Lung (tissue), 11 donors: ENCODE measurements at regions not wholly inside any gene's neighbourhood (a gene's known extent, or its start where the extent isn't known, plus 50 kb on each side); places are given as distances from the start of the nearest gene placed in this dataset.

ENCODE experiments used
- ATAC-seq: fragments of 200-7000 bp; cut with Tn5 transposase; one replicate; pipeline ENCODE4 v1.9.1; 2020; ENCODE audit warnings: moderate number of reproducible peaks; ENCODE audit not compliant: insufficient read depth, low FRiP score
- DNase-seq, 3 donors: peaks; one replicate each; pipeline ENCODE4 v3.0.0-alpha.2; 2013 to 2017
- H3K27ac ChIP-seq, 2 donors: one replicate each; pipeline ENCODE4 v1.5.1; 2013; ENCODE audit warnings: mild to moderate bottlenecking in 2 of 2, moderate library complexity in 2 of 2, control low read depth in 1 of 2, inconsistent platforms in 1 of 2, low read depth in 1 of 2, low read length in 1 of 2
- H3K27me3 ChIP-seq, 3 donors: one replicate each; pipeline ENCODE4 v1.5.1; 2013; ENCODE audit warnings: low read length in 2 of 3; ENCODE audit not compliant: control insufficient read depth in 3 of 3, insufficient read depth in 3 of 3
- H3K36me3 ChIP-seq, 4 donors: one replicate each; pipeline ENCODE4 v1.5.1; 2013; ENCODE audit warnings: low read length in 4 of 4, mild to moderate bottlenecking in 1 of 4, moderate library complexity in 1 of 4; ENCODE audit not compliant: control insufficient read depth in 4 of 4, insufficient read depth in 4 of 4
- H3K4me1 ChIP-seq, 5 donors: one replicate each; pipeline ENCODE4 v1.5.1; 2013; ENCODE audit warnings: low read length in 5 of 5, mild to moderate bottlenecking in 2 of 5, moderate library complexity in 1 of 5; ENCODE audit not compliant: control insufficient read depth in 5 of 5, insufficient read depth in 5 of 5
- H3K4me3 ChIP-seq: one replicate; pipeline ENCODE4 v1.5.1; 2013; ENCODE audit warnings: mild to moderate bottlenecking, control low read depth, moderate library complexity
- H3K9ac ChIP-seq, 2 donors: one replicate each; pipeline ENCODE4 v1.5.1; 2013; ENCODE audit warnings: low read length in 2 of 2, control low read depth in 1 of 2; ENCODE audit not compliant: insufficient read depth in 1 of 2
- H3K9me3 ChIP-seq, 4 donors: one replicate each; pipeline ENCODE4 v1.5.1; 2013; ENCODE audit warnings: low read length in 3 of 4, mild to moderate bottlenecking in 1 of 4, moderate library complexity in 1 of 4; ENCODE audit not compliant: control insufficient read depth in 4 of 4, insufficient read depth in 3 of 4
- WGBS, 2 donors: extraction: QIAGEN DNeasy Blood & Tissue Kit; methylation state at CpG; one replicate each; pipeline ENCODE4 v1.1.7; 2013; 5-methylcytosine and 5-hydroxymethylcytosine counted together
- TF ChIP-seq, protein P1 (sequence below): IDR thresholded peaks from 2 replicates; pipeline ENCODE4 v1.5.1; 2012; ENCODE audit warnings: mild to moderate bottlenecking; ENCODE audit errors: control extremely low read depth, extremely low read depth
- donor health status: control.
- donor health status: control.
- donor health status: Bipolar disorder and iron deficiency.
- donor health status: healthy.
- donor health status: DM: yes; HTN: yes; CAD: no.

- ATAC-seq, result no peak
- 93 to 95% methylated on average over 2 of the region's 2 CpGs for WGBS, 2 donors
Measured at GRCh38 chr17:13160790-13161189, 143.0 kb upstream of the ELAC2 start.

DNA sequence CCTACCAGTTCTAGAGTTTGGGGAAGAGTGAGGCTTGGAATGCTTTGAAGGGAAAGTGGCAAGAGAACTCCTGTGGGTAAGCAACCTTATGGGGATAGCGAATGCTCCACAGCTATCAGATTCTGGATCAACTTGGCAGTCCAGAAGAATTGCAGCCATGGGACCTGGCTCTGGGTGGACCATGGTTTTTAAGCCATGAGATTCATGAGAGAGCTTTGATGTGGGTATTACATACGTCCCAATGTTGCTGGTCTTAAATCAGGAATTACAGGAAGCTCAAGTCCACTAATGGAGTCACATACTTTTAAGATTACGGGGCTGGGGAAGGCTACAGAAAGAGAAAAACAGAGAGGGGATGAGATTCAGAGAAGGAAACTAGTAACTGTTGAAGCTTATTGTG is 142.5 kb upstream of the ELAC2 start:
- DNase-seq (no peak), ATAC-seq (no peak)
- Histone ChIP-seq H3K4me1 (no peaks in the 10 kb centered on the region), H3K9ac (no peak overlapping the region), H3K27ac (no peak overlapping the region), H3K27me3 (no peaks in the 10 kb centered on the region), H3K36me3 (no peaks in the 10 kb centered on the region), H3K4me3 (no peak overlapping the region), H3K9me3 (peaks cover 0 to 2% (median 0%) of the 10 kb centered on the region in 4 donors)
- 79 to 83% methylated on average over 3 of the region's 3 CpGs for WGBS, 2 donors
- TF ChIP-seq, protein P1, sequence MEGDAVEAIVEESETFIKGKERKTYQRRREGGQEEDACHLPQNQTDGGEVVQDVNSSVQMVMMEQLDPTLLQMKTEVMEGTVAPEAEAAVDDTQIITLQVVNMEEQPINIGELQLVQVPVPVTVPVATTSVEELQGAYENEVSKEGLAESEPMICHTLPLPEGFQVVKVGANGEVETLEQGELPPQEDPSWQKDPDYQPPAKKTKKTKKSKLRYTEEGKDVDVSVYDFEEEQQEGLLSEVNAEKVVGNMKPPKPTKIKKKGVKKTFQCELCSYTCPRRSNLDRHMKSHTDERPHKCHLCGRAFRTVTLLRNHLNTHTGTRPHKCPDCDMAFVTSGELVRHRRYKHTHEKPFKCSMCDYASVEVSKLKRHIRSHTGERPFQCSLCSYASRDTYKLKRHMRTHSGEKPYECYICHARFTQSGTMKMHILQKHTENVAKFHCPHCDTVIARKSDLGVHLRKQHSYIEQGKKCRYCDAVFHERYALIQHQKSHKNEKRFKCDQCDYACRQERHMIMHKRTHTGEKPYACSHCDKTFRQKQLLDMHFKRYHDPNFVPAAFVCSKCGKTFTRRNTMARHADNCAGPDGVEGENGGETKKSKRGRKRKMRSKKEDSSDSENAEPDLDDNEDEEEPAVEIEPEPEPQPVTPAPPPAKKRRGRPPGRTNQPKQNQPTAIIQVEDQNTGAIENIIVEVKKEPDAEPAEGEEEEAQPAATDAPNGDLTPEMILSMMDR, result no peak

More at GRCh38 chr17:13160790-13161189, 143.0 kb upstream of the ELAC2 start:
- Histone ChIP-seq H3K27ac (no peak overlapping the region), H3K9me3 (peaks cover 0 to 2% (median 0%) of the 10 kb centered on the region in 4 donors), H3K27me3 (no peaks in the 10 kb centered on the region), H3K9ac (no peak overlapping the region), H3K4me1 (no peaks in the 10 kb centered on the region), H3K36me3 (no peaks in the 10 kb centered on the region), H3K4me3 (no peak overlapping the region)
- TF ChIP-seq, protein P1, result no peak
- DNase-seq, result no peak

DNA sequence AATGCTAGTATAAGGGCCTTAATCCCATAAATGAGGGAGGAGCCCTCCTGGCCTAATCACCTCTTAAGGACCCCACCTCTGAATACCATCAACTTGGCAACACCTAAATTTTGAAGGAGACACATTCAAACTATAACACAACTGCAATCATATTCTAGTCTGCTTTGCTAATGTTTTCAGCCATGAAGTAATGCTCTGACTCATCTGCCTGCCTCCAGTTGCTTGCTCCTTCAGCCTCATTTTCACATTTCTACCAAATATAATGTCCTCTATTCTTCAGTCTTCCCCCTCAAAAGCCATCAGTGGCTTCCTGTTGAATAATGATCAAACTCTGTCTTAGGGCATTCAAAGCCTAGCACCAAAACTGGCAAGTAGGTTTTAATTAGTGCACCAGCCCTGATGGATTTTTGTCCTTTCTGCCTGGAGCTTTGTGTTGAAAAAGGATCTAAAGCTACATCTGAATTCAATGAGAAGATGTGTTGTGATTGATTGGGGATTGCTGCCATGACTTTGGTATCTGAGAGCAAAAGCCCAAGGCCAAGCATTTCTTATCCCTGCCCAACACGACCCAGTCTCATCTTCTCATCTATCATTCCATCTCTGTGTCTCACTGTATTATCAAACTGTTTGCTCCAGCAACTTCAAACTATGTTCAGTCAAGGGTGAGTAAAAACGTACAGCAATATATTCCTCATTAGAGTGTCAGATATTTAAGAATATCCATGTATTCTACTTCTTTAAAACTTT is 140.8 kb upstream of the ELAC2 start:
- no peak overlapping the region for H3K27ac ChIP-seq
- peaks cover 0 to 2% (median 0%) of the 10 kb centered on the region in 4 donors for H3K9me3 ChIP-seq
- 58 to 75% methylated on average over 2 of the region's 2 CpGs for WGBS, 2 donors
- H3K4me1 ChIP-seq, result no peaks in the 10 kb centered on the region
- TF ChIP-seq, protein P1, result no peak
- H3K4me3 ChIP-seq, result no peak overlapping the region
- no peaks in the 10 kb centered on the region for H3K36me3 ChIP-seq
- H3K9ac ChIP-seq, result no peak overlapping the region
- DNase-seq, result no peak
- ATAC-seq, result no peak
- H3K27me3 ChIP-seq, result no peaks in the 10 kb centered on the region
